Renal cortical epithelial cell (primary cell): ENCODE measurements at regions not wholly inside any gene's neighbourhood (a gene's known extent, or its start where the extent isn't known, plus 50 kb on each side); places are given as distances from the start of the nearest gene placed in this dataset.

Source experiments
- DNase-seq: peaks from one replicate; pipeline ENCODE4 v3.0.0-alpha.2; 2011; ENCODE audit warnings: low read depth

- DNase-seq: no peak
These were observed 352.6 kb upstream of the SGCD start for GRCh38 chr5:155974369-155974768.

- DNase-seq: no peak
These were observed 348.1 kb upstream of the SGCD start for GRCh38 chr5:155978850-155979249.

- no peak for DNase-seq
These were observed 344.6 kb upstream of the SGCD start for GRCh38 chr5:155982354-155982753.

GRCh38 chr5:155983954-155984353 is 343.0 kb upstream of the SGCD start:
- no peak for DNase-seq

GRCh38 chr5:155987265-155987810 is 339.6 kb upstream of the SGCD start:
- no peak for DNase-seq

GRCh38 chr5:155989879-155990278 is 337.1 kb upstream of the SGCD start:
- no peak for DNase-seq

- no peak for DNase-seq
These were observed 330.8 kb upstream of the SGCD start for GRCh38 chr5:155996123-155996522.

- no peak for DNase-seq
These were observed 328.7 kb upstream of the SGCD start for GRCh38 chr5:155998257-155998656.

GRCh38 chr5:156000115-156000514 is 326.8 kb upstream of the SGCD start:
- no peak for DNase-seq

GRCh38 chr5:156004754-156005153 is 322.2 kb upstream of the SGCD start:
- no peak for DNase-seq

GRCh38 chr5:156006026-156006647 is 320.8 kb upstream of the SGCD start:
- DNase-seq: no peak

GRCh38 chr5:156008844-156009243 is 318.1 kb upstream of the SGCD start:
- DNase-seq: no peak

- no peak for DNase-seq
These were observed 317.4 kb upstream of the SGCD start for GRCh38 chr5:156009583-156009982.

- no peak for DNase-seq
These were observed 311.8 kb upstream of the SGCD start for GRCh38 chr5:156015137-156015536.

GRCh38 chr5:156019130-156019529 is 307.8 kb upstream of the SGCD start:
- DNase-seq: no peak

- DNase-seq: no peak
These were observed 307.3 kb upstream of the SGCD start for GRCh38 chr5:156019571-156020180.

GRCh38 chr5:156020647-156021046 is 306.3 kb upstream of the SGCD start:
- DNase-seq: no peak

GRCh38 chr5:156021866-156022265 is 305.1 kb upstream of the SGCD start:
- DNase-seq: no peak

- no peak for DNase-seq
These were observed 301.3 kb upstream of the SGCD start for GRCh38 chr5:156025656-156026055.

GRCh38 chr5:156031181-156031580 is 295.8 kb upstream of the SGCD start:
- no peak for DNase-seq

- DNase-seq: no peak
These were observed 290.3 kb upstream of the SGCD start for GRCh38 chr5:156036640-156037039.

- DNase-seq: no peak
These were observed 289.6 kb upstream of the SGCD start for GRCh38 chr5:156037151-156037909.

GRCh38 chr5:156042726-156043125 is 284.2 kb upstream of the SGCD start:
- no peak for DNase-seq
